ENCODE measurements at regions not wholly inside any gene's neighbourhood (a gene's known extent, or its start where the extent isn't known, plus 50 kb on each side); places are given as distances from the start of the nearest gene placed in this dataset.
A peak's percentile ranks its signal among the peaks of the same experiment; 100 is the strongest.

- TF ChIP-seq, protein P1, sequence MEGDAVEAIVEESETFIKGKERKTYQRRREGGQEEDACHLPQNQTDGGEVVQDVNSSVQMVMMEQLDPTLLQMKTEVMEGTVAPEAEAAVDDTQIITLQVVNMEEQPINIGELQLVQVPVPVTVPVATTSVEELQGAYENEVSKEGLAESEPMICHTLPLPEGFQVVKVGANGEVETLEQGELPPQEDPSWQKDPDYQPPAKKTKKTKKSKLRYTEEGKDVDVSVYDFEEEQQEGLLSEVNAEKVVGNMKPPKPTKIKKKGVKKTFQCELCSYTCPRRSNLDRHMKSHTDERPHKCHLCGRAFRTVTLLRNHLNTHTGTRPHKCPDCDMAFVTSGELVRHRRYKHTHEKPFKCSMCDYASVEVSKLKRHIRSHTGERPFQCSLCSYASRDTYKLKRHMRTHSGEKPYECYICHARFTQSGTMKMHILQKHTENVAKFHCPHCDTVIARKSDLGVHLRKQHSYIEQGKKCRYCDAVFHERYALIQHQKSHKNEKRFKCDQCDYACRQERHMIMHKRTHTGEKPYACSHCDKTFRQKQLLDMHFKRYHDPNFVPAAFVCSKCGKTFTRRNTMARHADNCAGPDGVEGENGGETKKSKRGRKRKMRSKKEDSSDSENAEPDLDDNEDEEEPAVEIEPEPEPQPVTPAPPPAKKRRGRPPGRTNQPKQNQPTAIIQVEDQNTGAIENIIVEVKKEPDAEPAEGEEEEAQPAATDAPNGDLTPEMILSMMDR (IDR thresholded peaks at IDR 0.05; ENCODE audit: control extremely low read depth, extremely low read depth), result no peak
- no peak overlapping the region for H3K27ac ChIP-seq (ENCODE audit: low read depth in 1 of 2, low read length in 1 of 2)
- DNase-seq, result peak in 2 of 3 donors; percentile 42 to 44
- H3K4me3 ChIP-seq, result no peak overlapping the region
- no peaks in the 10 kb centered on the region for H3K9me3 ChIP-seq (ENCODE audit: control insufficient read depth in 4 of 4, insufficient read depth in 3 of 4, low read length in 3 of 4)
- H3K27me3 ChIP-seq (ENCODE audit: control insufficient read depth in 3 of 3, insufficient read depth in 3 of 3, low read length in 2 of 3), result no peaks in the 10 kb centered on the region
- peaks cover 0 to 12% (median 7%) of the 10 kb centered on the region in 5 donors for H3K4me1 ChIP-seq (ENCODE audit: control insufficient read depth in 5 of 5, insufficient read depth in 5 of 5, low read length in 5 of 5)
- ATAC-seq (ENCODE audit: insufficient read depth, low FRiP score), result no peak
- no peak overlapping the region for H3K9ac ChIP-seq (ENCODE audit: insufficient read depth in 1 of 2, low read length in 2 of 2)
- H3K36me3 ChIP-seq (ENCODE audit: control insufficient read depth in 4 of 4, insufficient read depth in 4 of 4, low read length in 4 of 4), result no peaks in the 10 kb centered on the region
Measured at GRCh38 chr10:94217411-94217810, 145.3 kb downstream of the NOC3L start.

DNA sequence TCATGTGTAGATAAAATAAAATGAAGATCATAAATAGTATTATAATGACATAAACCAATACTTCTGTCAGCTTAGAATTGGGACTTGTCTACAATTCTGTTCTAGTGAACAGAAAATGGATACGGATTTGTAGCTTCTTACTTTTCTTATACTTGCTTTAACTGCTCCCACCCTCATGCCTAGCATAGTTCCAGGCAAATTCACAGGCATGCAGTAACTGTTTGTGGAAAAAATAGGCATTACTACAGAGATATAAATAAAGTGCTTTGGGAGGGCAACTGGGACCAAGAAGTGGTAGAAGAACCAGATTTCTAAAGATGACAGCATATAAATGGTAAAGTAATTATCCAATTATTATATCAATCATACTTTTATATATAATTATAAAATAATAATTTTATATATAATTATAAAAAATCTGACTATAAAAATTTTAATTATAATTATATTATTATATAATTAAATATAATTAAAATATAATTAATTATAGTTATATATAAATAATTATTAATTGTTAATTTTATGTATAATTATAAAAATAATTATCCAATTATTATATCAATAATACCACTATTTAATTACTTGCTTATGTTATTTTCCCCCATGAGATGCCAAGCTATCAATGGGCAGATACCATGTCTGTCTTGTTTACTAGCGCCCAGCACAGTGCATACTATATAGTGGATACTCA lies 144.1 kb downstream of the NOC3L start:
- TF ChIP-seq, protein P1 (IDR thresholded peaks at IDR 0.05; ENCODE audit: control extremely low read depth, extremely low read depth), result no peak
- no peaks in the 10 kb centered on the region for H3K9me3 ChIP-seq (ENCODE audit: control insufficient read depth in 4 of 4, insufficient read depth in 3 of 4, low read length in 3 of 4)
- H3K4me1 ChIP-seq (ENCODE audit: control insufficient read depth in 5 of 5, insufficient read depth in 5 of 5, low read length in 5 of 5), result peaks cover 0 to 12% (median 5%) of the 10 kb centered on the region in 5 donors
- H3K9ac ChIP-seq (ENCODE audit: insufficient read depth in 1 of 2, low read length in 2 of 2), result no peak overlapping the region
- whole genome bisulfite sequencing, 2 donors, result 90 to 93% methylated on average over 2 of the region's 2 CpGs
- H3K4me3 ChIP-seq, result no peak overlapping the region
- H3K36me3 ChIP-seq (ENCODE audit: control insufficient read depth in 4 of 4, insufficient read depth in 4 of 4, low read length in 4 of 4), result no peaks in the 10 kb centered on the region
- no peaks in the 10 kb centered on the region for H3K27me3 ChIP-seq (ENCODE audit: control insufficient read depth in 3 of 3, insufficient read depth in 3 of 3, low read length in 2 of 3)
- DNase-seq (no peak), ATAC-seq (ENCODE audit: insufficient read depth, low FRiP score) (no peak)
- H3K27ac ChIP-seq (ENCODE audit: low read depth in 1 of 2, low read length in 1 of 2), result no peak overlapping the region

GRCh38 chr10:94219829-94220228 lies 142.9 kb downstream of the NOC3L start:
- ATAC-seq (ENCODE audit: insufficient read depth, low FRiP score) (peak; percentile 31), DNase-seq (peak in 1 of 3 donors; percentile 41)
- H3K9ac ChIP-seq (ENCODE audit: insufficient read depth in 1 of 2, low read length in 2 of 2), result no peak overlapping the region
- no peak overlapping the region for H3K4me3 ChIP-seq
- no peak overlapping the region for H3K27ac ChIP-seq (ENCODE audit: low read depth in 1 of 2, low read length in 1 of 2)
- peaks cover 0 to 20% (median 8%) of the 10 kb centered on the region in 5 donors for H3K4me1 ChIP-seq (ENCODE audit: control insufficient read depth in 5 of 5, insufficient read depth in 5 of 5, low read length in 5 of 5)
- H3K9me3 ChIP-seq (ENCODE audit: control insufficient read depth in 4 of 4, insufficient read depth in 3 of 4, low read length in 3 of 4), result no peaks in the 10 kb centered on the region
- TF ChIP-seq, protein P1 (IDR thresholded peaks at IDR 0.05; ENCODE audit: control extremely low read depth, extremely low read depth), result no peak
- H3K27me3 ChIP-seq (ENCODE audit: control insufficient read depth in 3 of 3, insufficient read depth in 3 of 3, low read length in 2 of 3), result no peaks in the 10 kb centered on the region
- no peaks in the 10 kb centered on the region for H3K36me3 ChIP-seq (ENCODE audit: control insufficient read depth in 4 of 4, insufficient read depth in 4 of 4, low read length in 4 of 4)
- 74 to 87% methylated on average over 1 of the region's 1 CpG for WGBS, 2 donors

DNA sequence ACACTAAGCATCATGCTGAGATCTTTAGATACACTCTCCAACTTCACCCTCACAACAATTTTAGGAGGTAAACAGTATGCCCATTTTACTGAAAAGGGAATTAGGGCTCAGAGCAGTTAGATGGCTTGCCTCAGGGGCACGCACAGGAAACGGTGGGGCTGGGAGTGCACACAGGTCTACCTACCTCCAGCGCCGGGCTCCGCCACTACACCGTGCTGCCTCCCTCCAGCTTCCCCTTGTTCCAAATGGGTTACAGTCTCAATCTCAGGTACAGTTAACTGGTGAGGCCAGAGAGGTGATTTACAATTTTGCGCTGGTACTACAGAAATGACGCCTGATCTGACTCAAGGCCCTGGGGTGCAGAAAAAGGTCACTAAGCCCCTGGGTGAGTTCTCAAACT lies 142.0 kb downstream of the NOC3L start:
- no peak for ATAC-seq (ENCODE audit: insufficient read depth, low FRiP score)
- Histone ChIP-seq H3K27ac (ENCODE audit: low read depth in 1 of 2, low read length in 1 of 2) (no peak overlapping the region), H3K9ac (ENCODE audit: insufficient read depth in 1 of 2, low read length in 2 of 2) (no peak overlapping the region), H3K4me3 (no peak overlapping the region), H3K4me1 (ENCODE audit: control insufficient read depth in 5 of 5, insufficient read depth in 5 of 5, low read length in 5 of 5) (peaks cover 0 to 22% (median 8%) of the 10 kb centered on the region in 5 donors), H3K36me3 (ENCODE audit: control insufficient read depth in 4 of 4, insufficient read depth in 4 of 4, low read length in 4 of 4) (no peaks in the 10 kb centered on the region), H3K27me3 (ENCODE audit: control insufficient read depth in 3 of 3, insufficient read depth in 3 of 3, low read length in 2 of 3) (no peaks in the 10 kb centered on the region), H3K9me3 (ENCODE audit: control insufficient read depth in 4 of 4, insufficient read depth in 3 of 4, low read length in 3 of 4) (no peaks in the 10 kb centered on the region)
- TF ChIP-seq, protein P1 (IDR thresholded peaks at IDR 0.05; ENCODE audit: control extremely low read depth, extremely low read depth), result no peak
- no peak for DNase-seq
- WGBS, 2 donors, result 92 to 93% methylated on average over 8 of the region's 8 CpGs
